GM23338 (cell line): ENCODE measurements at regions not wholly inside any gene's neighbourhood (a gene's known extent, or its start where the extent isn't known, plus 50 kb on each side); places are given as distances from the start of the nearest gene placed in this dataset.

Source experiments
- ATAC-seq: fragments of 200-7000 bp; cut with Tn5 transposase; 3 replicates; pipeline ENCODE4 v1.9.1; 2020
- DNase-seq: peaks from one replicate; pipeline ENCODE4 v3.0.0-alpha.2; 2015; ENCODE audit warnings: low spot score
- H2AFZ ChIP-seq: fragments of 200-600 bp; sonication (generic); 2 replicates; pipeline ENCODE4 v1.8.0; 2016; ENCODE audit warnings: antibody characterized with exemption, mild to moderate bottlenecking, moderate library complexity
- H3F3A ChIP-seq: fragments of 200-600 bp; sonication (generic); replicated peaks from 2 replicates; pipeline ENCODE4 v1.8.0; 2017; ENCODE audit warnings: antibody characterized with exemption, mixed run types, low read depth
- H3K27ac ChIP-seq: fragments of 200-600 bp; sonication (generic); 2 replicates; pipeline ENCODE4 v1.6.1; 2016; ENCODE audit warnings: low read depth
- H3K27me3 ChIP-seq: fragments of 200-600 bp; sonication (generic); 2 replicates; pipeline ENCODE4 v1.8.0; 2016; ENCODE audit warnings: mild to moderate bottlenecking, mixed run types, moderate library complexity; ENCODE audit not compliant: insufficient read depth
- H3K36me3 ChIP-seq: fragments of 200-600 bp; sonication (generic); 2 replicates; pipeline ENCODE4 v1.8.0; 2016; ENCODE audit warnings: mild to moderate bottlenecking; ENCODE audit not compliant: insufficient read depth
- H3K4me1 ChIP-seq: fragments of 200-600 bp; sonication (generic); 2 replicates; pipeline ENCODE4 v1.8.0; 2016; ENCODE audit warnings: mild to moderate bottlenecking, moderate library complexity; ENCODE audit not compliant: insufficient read depth
- H3K4me2 ChIP-seq: fragments of 200-600 bp; sonication (generic); 2 replicates; pipeline ENCODE4 v1.7.1; 2017; ENCODE audit warnings: mixed run types
- H3K4me3 ChIP-seq: fragments of 200-600 bp; sonication (generic); 2 replicates; pipeline ENCODE4 v1.6.1; 2016; ENCODE audit warnings: mixed run types
- H3K79me2 ChIP-seq: fragments of 200-600 bp; sonication (generic); replicated peaks from 2 replicates; pipeline ENCODE4 v1.8.0; 2017; ENCODE audit warnings: mild to moderate bottlenecking; ENCODE audit not compliant: insufficient read depth
- H3K9me2 ChIP-seq: fragments of 200-600 bp; sonication (generic); 2 replicates; pipeline ENCODE4 v1.8.0; 2017; ENCODE audit not compliant: insufficient read depth
- H4K20me1 ChIP-seq: fragments of 200-600 bp; sonication (generic); replicated peaks from 2 replicates; pipeline ENCODE4 v1.8.0; 2017; ENCODE audit warnings: mild to moderate bottlenecking; ENCODE audit not compliant: insufficient read depth
- H3K27ac Mint-ChIP-seq: 2 replicates; pipeline ENCODE4 v1.8.0; 2020; ENCODE audit warnings: inconsistent platforms, mild to moderate bottlenecking, moderate library complexity, mixed read lengths
- H3K27me3 Mint-ChIP-seq: 3 replicates; pipeline ENCODE4 v1.8.0; 2022; ENCODE audit warnings: low read depth, mild to moderate bottlenecking, moderate library complexity, mixed read lengths, inconsistent platforms; ENCODE audit not compliant: insufficient read depth, poor library complexity
- H3K36me3 Mint-ChIP-seq: 3 replicates; pipeline ENCODE4 v1.8.0; 2021; ENCODE audit warnings: low read depth, mild to moderate bottlenecking, inconsistent platforms, moderate library complexity, mixed read lengths
- H3K4me1 Mint-ChIP-seq: 3 replicates; pipeline ENCODE4 v1.8.0; 2020; ENCODE audit warnings: mild to moderate bottlenecking, inconsistent platforms, mixed read lengths
- H3K4me3 Mint-ChIP-seq: 3 replicates; pipeline ENCODE4 v1.8.0; 2021; ENCODE audit warnings: moderate library complexity, mild to moderate bottlenecking, inconsistent platforms, mixed read lengths
- H3K9me3 Mint-ChIP-seq: 3 replicates; pipeline ENCODE4 v1.8.0; 2020; ENCODE audit warnings: moderate library complexity, mild to moderate bottlenecking, inconsistent platforms, mixed read lengths
- CREB1 ChIP-seq: fragments of 250-450 bp; sonication (Bioruptor Pico); IDR thresholded peaks from 2 replicates; pipeline ENCODE4 v1.5.0; 2020; ENCODE audit warnings: low read depth, mild to moderate bottlenecking, moderate library complexity
- EZH2 ChIP-seq: fragments of 200-600 bp; sonication (generic); IDR thresholded peaks from one replicate; pipeline ENCODE4 v1.8.0; 2017; ENCODE audit warnings: antibody characterized with exemption, mild to moderate bottlenecking, low read depth; ENCODE audit not compliant: unreplicated experiment
- EZH2phosphoT487 ChIP-seq: fragments of 200-600 bp; sonication (generic); IDR thresholded peaks from one replicate; pipeline ENCODE4 v1.8.1; 2018; ENCODE audit warnings: antibody characterized with exemption; ENCODE audit not compliant: unreplicated experiment
- NANOG ChIP-seq: IDR thresholded peaks from 2 replicates; pipeline ENCODE4 v1.6.1; 2016; ENCODE audit warnings: antibody characterized with exemption, borderline replicate concordance
- POLR2AphosphoS5 ChIP-seq: IDR thresholded peaks from 2 replicates; pipeline ENCODE4 v1.6.1; 2016; ENCODE audit warnings: antibody characterized with exemption, low read depth
- STAT1 ChIP-seq: IDR thresholded peaks from one replicate; pipeline ENCODE4 v1.6.1; 2016; ENCODE audit warnings: antibody characterized with exemption; ENCODE audit not compliant: unreplicated experiment
- ZNF114 ChIP-seq: fragments of 250-450 bp; sonication (Bioruptor Pico); IDR thresholded peaks from 2 replicates; pipeline ENCODE4 v1.5.0; 2020; ENCODE audit warnings: mild to moderate bottlenecking, moderate library complexity
- ZNF331 ChIP-seq: fragments of 250-450 bp; sonication (Bioruptor Pico); IDR thresholded peaks from 2 replicates; pipeline ENCODE4 v1.5.0; 2020; ENCODE audit warnings: low read depth, mild to moderate bottlenecking, moderate library complexity
- TF ChIP-seq, protein P1 (sequence below): fragments of 250-450 bp; sonication (Bioruptor Pico); IDR thresholded peaks from 2 replicates; pipeline ENCODE4 v1.5.0; 2020; ENCODE audit warnings: mild to moderate bottlenecking, moderate library complexity
- TF ChIP-seq, protein P2 (sequence below): IDR thresholded peaks from one replicate; pipeline ENCODE4 v1.6.1; 2018; ENCODE audit warnings: antibody characterized with exemption; ENCODE audit not compliant: unreplicated experiment
- TF ChIP-seq, protein P3 (sequence below), 2 experiments: fragments of 200-600 bp in 1 of 2; sonication (generic) in 1 of 2; conservative IDR thresholded peaks; 2 replicates each; pipeline versions ENCODE4 v1.5.1 to v1.6.1; 2016 to 2017; ENCODE audit warnings: antibody characterized with exemption in 2 of 2, low read depth in 2 of 2, mild to moderate bottlenecking in 2 of 2, moderate library complexity in 1 of 2
- TF ChIP-seq, protein P4 (sequence below): IDR thresholded peaks from 2 replicates; pipeline ENCODE4 v1.6.1; 2016; ENCODE audit warnings: antibody characterized with exemption

DNA sequence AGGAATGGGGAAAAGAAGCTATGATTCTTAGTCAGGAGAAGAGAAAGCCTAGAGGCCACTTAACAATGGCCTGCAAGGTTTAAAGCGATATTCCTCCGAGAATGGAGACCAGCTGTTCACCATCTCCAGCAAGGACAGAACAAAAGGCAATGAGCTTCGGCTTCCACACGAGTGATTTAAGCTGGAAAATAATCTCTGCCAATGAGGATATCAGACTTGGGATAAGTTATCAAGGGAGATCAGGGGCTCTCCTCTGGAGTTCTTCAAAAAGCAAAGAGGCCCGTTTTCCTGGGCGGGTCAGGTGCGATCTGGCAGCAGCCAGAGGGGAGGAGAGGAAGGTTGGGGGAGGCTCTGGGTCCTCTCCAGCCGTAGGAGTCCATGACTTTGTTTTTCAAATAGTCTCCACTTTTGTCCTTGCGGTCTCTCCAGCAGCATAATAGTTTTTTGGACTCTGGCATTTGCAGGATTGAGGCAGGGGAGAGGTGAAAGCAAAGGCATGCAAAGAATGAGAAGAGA, 211.3 kb downstream of the SKIDA1 start (continued):
- TF ChIP-seq, protein P1, sequence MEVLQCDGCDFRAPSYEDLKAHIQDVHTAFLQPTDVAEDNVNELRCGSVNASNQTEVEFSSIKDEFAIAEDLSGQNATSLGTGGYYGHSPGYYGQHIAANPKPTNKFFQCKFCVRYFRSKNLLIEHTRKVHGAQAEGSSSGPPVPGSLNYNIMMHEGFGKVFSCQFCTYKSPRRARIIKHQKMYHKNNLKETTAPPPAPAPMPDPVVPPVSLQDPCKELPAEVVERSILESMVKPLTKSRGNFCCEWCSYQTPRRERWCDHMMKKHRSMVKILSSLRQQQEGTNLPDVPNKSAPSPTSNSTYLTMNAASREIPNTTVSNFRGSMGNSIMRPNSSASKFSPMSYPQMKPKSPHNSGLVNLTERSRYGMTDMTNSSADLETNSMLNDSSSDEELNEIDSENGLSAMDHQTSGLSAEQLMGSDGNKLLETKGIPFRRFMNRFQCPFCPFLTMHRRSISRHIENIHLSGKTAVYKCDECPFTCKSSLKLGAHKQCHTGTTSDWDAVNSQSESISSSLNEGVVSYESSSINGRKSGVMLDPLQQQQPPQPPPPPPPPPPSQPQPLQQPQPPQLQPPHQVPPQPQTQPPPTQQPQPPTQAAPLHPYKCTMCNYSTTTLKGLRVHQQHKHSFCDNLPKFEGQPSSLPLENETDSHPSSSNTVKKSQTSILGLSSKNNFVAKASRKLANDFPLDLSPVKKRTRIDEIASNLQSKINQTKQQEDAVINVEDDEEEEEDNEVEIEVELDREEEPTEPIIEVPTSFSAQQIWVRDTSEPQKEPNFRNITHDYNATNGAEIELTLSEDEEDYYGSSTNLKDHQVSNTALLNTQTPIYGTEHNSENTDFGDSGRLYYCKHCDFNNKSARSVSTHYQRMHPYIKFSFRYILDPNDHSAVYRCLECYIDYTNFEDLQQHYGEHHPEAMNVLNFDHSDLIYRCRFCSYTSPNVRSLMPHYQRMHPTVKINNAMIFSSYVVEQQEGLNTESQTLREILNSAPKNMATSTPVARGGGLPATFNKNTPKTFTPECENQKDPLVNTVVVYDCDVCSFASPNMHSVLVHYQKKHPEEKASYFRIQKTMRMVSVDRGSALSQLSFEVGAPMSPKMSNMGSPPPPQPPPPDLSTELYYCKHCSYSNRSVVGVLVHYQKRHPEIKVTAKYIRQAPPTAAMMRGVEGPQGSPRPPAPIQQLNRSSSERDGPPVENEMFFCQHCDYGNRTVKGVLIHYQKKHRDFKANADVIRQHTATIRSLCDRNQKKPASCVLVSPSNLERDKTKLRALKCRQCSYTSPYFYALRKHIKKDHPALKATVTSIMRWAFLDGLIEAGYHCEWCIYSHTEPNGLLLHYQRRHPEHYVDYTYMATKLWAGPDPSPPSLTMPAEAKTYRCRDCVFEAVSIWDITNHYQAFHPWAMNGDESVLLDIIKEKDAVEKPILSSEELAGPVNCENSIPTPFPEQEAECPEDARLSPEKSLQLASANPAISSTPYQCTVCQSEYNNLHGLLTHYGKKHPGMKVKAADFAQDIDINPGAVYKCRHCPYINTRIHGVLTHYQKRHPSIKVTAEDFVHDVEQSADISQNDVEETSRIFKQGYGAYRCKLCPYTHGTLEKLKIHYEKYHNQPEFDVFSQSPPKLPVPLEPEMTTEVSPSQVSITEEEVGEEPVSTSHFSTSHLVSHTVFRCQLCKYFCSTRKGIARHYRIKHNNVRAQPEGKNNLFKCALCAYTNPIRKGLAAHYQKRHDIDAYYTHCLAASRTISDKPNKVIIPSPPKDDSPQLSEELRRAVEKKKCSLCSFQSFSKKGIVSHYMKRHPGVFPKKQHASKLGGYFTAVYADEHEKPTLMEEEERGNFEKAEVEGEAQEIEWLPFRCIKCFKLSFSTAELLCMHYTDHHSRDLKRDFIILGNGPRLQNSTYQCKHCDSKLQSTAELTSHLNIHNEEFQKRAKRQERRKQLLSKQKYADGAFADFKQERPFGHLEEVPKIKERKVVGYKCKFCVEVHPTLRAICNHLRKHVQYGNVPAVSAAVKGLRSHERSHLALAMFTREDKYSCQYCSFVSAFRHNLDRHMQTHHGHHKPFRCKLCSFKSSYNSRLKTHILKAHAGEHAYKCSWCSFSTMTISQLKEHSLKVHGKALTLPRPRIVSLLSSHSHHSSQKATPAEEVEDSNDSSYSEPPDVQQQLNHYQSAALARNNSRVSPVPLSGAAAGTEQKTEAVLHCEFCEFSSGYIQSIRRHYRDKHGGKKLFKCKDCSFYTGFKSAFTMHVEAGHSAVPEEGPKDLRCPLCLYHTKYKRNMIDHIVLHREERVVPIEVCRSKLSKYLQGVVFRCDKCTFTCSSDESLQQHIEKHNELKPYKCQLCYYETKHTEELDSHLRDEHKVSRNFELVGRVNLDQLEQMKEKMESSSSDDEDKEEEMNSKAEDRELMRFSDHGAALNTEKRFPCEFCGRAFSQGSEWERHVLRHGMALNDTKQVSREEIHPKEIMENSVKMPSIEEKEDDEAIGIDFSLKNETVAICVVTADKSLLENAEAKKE (CRISPR knock-in tag), result no peak

DNA sequence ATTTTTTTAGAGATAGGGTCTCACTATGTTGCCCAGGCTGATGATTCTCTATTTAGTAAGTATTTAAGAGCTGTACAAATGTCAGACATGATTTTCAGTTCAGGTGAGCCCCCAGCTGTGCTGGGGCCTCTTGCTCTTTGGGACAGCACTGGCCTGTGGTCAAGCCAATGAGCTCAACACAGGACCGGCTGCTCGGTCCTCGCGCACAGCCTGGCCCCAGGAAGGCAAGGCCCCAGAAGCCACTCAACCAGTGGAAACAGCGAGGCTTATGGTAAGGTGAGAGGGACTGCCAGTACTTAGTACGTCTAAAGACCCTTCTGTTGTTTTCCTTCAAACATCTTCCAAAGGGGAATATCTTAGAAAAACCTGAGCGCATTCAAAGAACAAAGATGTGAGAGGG, 211.8 kb downstream of the SKIDA1 start:
- H2AFZ ChIP-seq, result peak overlapping the region; percentile 77
- peaks cover 45% of the 10 kb centered on the region for H3K4me1 ChIP-seq
- H3K4me3 Mint-ChIP-seq, result no peak overlapping the region
- peaks cover 9% of the 10 kb centered on the region for H3K27me3 Mint-ChIP-seq
- no peaks in the 10 kb centered on the region for H3K27me3 ChIP-seq
- peaks cover 36% of the 10 kb centered on the region for H3K4me1 Mint-ChIP-seq
- no peaks in the 10 kb centered on the region for H3K79me2 ChIP-seq
- H3K9me3 Mint-ChIP-seq, result no peaks in the 10 kb centered on the region
- DNase-seq (no peak), ATAC-seq (no peak)
- peaks cover 17% of the 10 kb centered on the region; the same call in 1 of the 2 replicates for H3F3A ChIP-seq
- no peaks in the 10 kb centered on the region for H4K20me1 ChIP-seq
- H3K9me2 ChIP-seq, result 0 out of 2 replicates have a peak, but pooled peaks cover 6% of the 10 kb centered on the region
- peak overlapping the region; percentile 82; the same call in 1 of the 2 replicates for H3K27ac Mint-ChIP-seq
- H3K36me3 ChIP-seq, result no peaks in the 10 kb centered on the region
- no peak overlapping the region for H3K4me3 ChIP-seq
- H3K36me3 Mint-ChIP-seq, result no peaks in the 10 kb centered on the region
- H3K27ac ChIP-seq, result peak overlapping the region; percentile 61
- peak overlapping the region; percentile 66 for H3K4me2 ChIP-seq
- no peak for TF ChIP-seq ZNF114 (CRISPR knock-in tag)
- TF ChIP-seq CREB1, result no peak
- TF ChIP-seq STAT1, result no peak
- TF ChIP-seq NANOG, result no peak
- TF ChIP-seq, protein P2, sequence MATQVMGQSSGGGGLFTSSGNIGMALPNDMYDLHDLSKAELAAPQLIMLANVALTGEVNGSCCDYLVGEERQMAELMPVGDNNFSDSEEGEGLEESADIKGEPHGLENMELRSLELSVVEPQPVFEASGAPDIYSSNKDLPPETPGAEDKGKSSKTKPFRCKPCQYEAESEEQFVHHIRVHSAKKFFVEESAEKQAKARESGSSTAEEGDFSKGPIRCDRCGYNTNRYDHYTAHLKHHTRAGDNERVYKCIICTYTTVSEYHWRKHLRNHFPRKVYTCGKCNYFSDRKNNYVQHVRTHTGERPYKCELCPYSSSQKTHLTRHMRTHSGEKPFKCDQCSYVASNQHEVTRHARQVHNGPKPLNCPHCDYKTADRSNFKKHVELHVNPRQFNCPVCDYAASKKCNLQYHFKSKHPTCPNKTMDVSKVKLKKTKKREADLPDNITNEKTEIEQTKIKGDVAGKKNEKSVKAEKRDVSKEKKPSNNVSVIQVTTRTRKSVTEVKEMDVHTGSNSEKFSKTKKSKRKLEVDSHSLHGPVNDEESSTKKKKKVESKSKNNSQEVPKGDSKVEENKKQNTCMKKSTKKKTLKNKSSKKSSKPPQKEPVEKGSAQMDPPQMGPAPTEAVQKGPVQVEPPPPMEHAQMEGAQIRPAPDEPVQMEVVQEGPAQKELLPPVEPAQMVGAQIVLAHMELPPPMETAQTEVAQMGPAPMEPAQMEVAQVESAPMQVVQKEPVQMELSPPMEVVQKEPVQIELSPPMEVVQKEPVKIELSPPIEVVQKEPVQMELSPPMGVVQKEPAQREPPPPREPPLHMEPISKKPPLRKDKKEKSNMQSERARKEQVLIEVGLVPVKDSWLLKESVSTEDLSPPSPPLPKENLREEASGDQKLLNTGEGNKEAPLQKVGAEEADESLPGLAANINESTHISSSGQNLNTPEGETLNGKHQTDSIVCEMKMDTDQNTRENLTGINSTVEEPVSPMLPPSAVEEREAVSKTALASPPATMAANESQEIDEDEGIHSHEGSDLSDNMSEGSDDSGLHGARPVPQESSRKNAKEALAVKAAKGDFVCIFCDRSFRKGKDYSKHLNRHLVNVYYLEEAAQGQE, result no peak
- TF ChIP-seq, protein P3, sequence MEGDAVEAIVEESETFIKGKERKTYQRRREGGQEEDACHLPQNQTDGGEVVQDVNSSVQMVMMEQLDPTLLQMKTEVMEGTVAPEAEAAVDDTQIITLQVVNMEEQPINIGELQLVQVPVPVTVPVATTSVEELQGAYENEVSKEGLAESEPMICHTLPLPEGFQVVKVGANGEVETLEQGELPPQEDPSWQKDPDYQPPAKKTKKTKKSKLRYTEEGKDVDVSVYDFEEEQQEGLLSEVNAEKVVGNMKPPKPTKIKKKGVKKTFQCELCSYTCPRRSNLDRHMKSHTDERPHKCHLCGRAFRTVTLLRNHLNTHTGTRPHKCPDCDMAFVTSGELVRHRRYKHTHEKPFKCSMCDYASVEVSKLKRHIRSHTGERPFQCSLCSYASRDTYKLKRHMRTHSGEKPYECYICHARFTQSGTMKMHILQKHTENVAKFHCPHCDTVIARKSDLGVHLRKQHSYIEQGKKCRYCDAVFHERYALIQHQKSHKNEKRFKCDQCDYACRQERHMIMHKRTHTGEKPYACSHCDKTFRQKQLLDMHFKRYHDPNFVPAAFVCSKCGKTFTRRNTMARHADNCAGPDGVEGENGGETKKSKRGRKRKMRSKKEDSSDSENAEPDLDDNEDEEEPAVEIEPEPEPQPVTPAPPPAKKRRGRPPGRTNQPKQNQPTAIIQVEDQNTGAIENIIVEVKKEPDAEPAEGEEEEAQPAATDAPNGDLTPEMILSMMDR (conservative IDR thresholded peaks at IDR 0.05; ENCODE audit: low read depth in 2 of 2), result no peak
- TF ChIP-seq EZH2phosphoT487, result no peak
- TF ChIP-seq ZNF331 (CRISPR knock-in tag), result no peak
- TF ChIP-seq, protein P4, sequence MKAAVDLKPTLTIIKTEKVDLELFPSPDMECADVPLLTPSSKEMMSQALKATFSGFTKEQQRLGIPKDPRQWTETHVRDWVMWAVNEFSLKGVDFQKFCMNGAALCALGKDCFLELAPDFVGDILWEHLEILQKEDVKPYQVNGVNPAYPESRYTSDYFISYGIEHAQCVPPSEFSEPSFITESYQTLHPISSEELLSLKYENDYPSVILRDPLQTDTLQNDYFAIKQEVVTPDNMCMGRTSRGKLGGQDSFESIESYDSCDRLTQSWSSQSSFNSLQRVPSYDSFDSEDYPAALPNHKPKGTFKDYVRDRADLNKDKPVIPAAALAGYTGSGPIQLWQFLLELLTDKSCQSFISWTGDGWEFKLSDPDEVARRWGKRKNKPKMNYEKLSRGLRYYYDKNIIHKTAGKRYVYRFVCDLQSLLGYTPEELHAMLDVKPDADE, result no peak
- no peak for TF ChIP-seq POLR2AphosphoS5
- TF ChIP-seq EZH2, result no peak
